Fibroblast of villous mesenchyme (primary cell): ENCODE measurements at regions not wholly inside any gene's neighbourhood (a gene's known extent, or its start where the extent isn't known, plus 50 kb on each side); places are given as distances from the start of the nearest gene placed in this dataset.
"Not testable (repeated sequence)": the region's sequence is repeated elsewhere in the genome, so short reads cannot be mapped to it uniquely, and the experiment has no call there.

Experiments
- DNase-seq: peaks from one replicate; pipeline ENCODE4 v3.0.0-alpha.2; 2010; ENCODE audit warnings: low read depth
- H3K4me3 ChIP-seq: 2 replicates; pipeline ENCODE4 v1.5.1; 2011; ENCODE audit warnings: low read depth, mild to moderate bottlenecking, low read length
- CTCF ChIP-seq: IDR thresholded peaks from 2 replicates; pipeline ENCODE4 v1.5.1; 2012; ENCODE audit warnings: low read depth, mild to moderate bottlenecking, low read length; ENCODE audit not compliant: insufficient read depth

GRCh38 chr1:188825471-188825870 is 1652.2 kb downstream of the BRINP3 start:
- no peak overlapping the region for H3K4me3 ChIP-seq
- TF ChIP-seq CTCF: no peak
- DNase-seq: no peak

GRCh38 chr1:188826800-188827199 is 1650.9 kb downstream of the BRINP3 start:
- no peak overlapping the region for H3K4me3 ChIP-seq
- no peak for TF ChIP-seq CTCF
- no peak for DNase-seq

GRCh38 chr1:188827400-188827799 is 1650.3 kb downstream of the BRINP3 start:
- H3K4me3 ChIP-seq: no peak overlapping the region
- TF ChIP-seq CTCF: no peak
- DNase-seq: no peak

GRCh38 chr1:188841111-188841696 is 1636.5 kb downstream of the BRINP3 start:
- not testable (repeated sequence) for H3K4me3 ChIP-seq, DNase-seq

- H3K4me3 ChIP-seq: no peak overlapping the region
- DNase-seq: no peak
- TF ChIP-seq CTCF: no peak
Observed at GRCh38 chr1:188846468-188846867, 1631.2 kb downstream of the BRINP3 start.

- no peak for DNase-seq
- TF ChIP-seq CTCF: no peak
- no peak overlapping the region for H3K4me3 ChIP-seq
Observed at GRCh38 chr1:188857526-188858087, 1620.1 kb downstream of the BRINP3 start.

- no peak for DNase-seq
- H3K4me3 ChIP-seq: no peak overlapping the region
- TF ChIP-seq CTCF: no peak
Observed at GRCh38 chr1:188867614-188868013, 1610.0 kb downstream of the BRINP3 start.
